ENCODE measurements at regions not wholly inside any gene's neighbourhood (a gene's known extent, or its start where the extent isn't known, plus 50 kb on each side); places are given as distances from the start of the nearest gene placed in this dataset.

DNA sequence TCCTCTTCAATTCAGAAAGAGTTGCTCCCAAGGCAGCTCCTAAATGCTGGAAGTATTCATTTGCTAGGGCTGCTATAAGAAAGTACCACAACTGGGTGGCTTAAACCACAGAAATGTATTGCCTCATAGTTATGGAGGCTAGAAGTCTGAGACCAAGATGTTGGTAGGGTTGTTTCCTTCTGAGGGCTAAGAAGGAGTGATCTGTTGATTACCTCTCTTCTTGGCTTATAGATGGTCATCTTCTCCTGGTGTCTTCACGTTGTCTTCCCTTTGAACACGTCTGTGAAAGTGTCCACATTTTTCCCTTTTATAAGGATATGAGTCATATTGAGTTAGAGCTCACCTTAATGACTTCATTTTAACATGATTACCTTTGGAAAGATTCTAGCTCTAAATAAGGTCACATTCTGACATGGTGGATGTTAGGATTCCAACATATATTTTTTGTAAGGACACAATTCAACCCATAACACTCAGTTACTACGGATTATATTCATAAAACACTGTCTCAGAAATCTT lies 266.3 kb downstream of the SPATA18 start:
- TF ChIP-seq POLR2A (IDR thresholded peaks at IDR 0.05) (no peak), CTCF (IDR thresholded peaks at IDR 0.05) (no peak), EP300 (IDR thresholded peaks at IDR 0.05) (no peak)
